ENCODE measurements at regions not wholly inside any gene's neighbourhood (a gene's known extent, or its start where the extent isn't known, plus 50 kb on each side); places are given as distances from the start of the nearest gene placed in this dataset.

- TF ChIP-seq CTCF (IDR thresholded peaks at IDR 0.05), result no peak
- no peak for TF ChIP-seq POLR2A (IDR thresholded peaks at IDR 0.05)
Measured at GRCh38 chr1:8076176-8076575, 50.1 kb upstream of the ERRFI1 start.

Measured in sigmoid colon (tissue), 3 donors.